Upper lobe of right lung (tissue), 1 donor: ENCODE measurements at regions not wholly inside any gene's neighbourhood (a gene's known extent, or its start where the extent isn't known, plus 50 kb on each side); places are given as distances from the start of the nearest gene placed in this dataset.

ENCODE experiments used
- ATAC-seq: fragments of 200-7000 bp; cut with Tn5 transposase; one replicate; pipeline ENCODE4 v1.9.1; 2020; ENCODE audit warnings: mild to moderate bottlenecking, moderate library complexity
- DNase-seq: peaks from one replicate; pipeline ENCODE4 v3.0.0-alpha.2; 2020
- H3K27ac ChIP-seq: fragments of 200-600 bp; one replicate; pipeline ENCODE4 v1.8.0; 2022
- H3K27me3 ChIP-seq: fragments of 200-600 bp; one replicate; pipeline ENCODE4 v1.8.0; 2022; ENCODE audit warnings: mild to moderate bottlenecking
- H3K36me3 ChIP-seq: fragments of 200-600 bp; one replicate; pipeline ENCODE4 v1.8.0; 2022
- H3K4me1 ChIP-seq: fragments of 200-600 bp; one replicate; pipeline ENCODE4 v1.8.0; 2022
- H3K4me3 ChIP-seq: fragments of 200-600 bp; one replicate; pipeline ENCODE4 v1.8.0; 2022; ENCODE audit warnings: mild to moderate bottlenecking
- H3K9me3 ChIP-seq: fragments of 200-600 bp; one replicate; pipeline ENCODE4 v1.8.0; 2022
- CTCF ChIP-seq: fragments of 200-600 bp; IDR thresholded peaks from one replicate; pipeline ENCODE4 v1.8.0; 2022; ENCODE audit warnings: antibody characterized with exemption
- intact Hi-C: fragments of 100-400 bp; cut with DNase I; formaldehyde crosslinking; loops from one replicate; pipeline ENCODE4 v1.11.0; 2022
- donor health status: DM: no; HTN: yes; CAD: no; lungs with severe emphysema.

DNA sequence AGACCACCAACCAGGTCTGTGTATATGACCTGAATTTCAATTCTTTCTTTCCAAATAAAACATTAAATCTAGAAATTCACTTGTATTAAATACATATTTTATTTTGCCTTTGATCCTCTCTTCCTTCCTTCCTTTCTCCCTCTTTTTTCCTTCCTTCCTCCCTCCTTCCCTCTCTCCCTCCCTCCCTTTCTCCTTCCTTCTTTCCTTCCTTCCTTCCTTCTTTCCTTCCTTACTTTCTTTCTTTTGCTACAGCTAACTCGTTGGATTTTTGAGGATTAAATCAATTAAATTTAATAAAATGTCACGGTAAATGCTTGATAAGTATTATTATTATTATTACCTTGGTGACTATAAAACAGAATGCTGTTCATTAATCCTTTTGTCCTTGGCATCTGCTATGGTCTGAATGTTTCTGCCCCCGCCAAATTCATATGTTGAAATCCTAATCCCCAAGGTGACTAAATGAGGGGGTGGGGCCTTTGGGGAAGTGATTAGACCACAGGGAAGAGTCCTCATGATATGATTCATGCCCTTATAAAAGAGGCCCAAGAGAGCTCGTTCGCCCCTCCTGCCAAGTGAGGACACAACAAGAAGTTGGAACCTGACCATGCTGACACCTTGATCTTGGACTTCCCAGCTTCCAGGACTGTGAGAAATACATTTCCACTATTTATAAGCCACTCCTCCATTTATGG, 67.6 kb upstream of the BTBD3 start:
- no peak for ATAC-seq
- intact Hi-C loops = no loop called here
- no peak overlapping the region for H3K4me3 ChIP-seq
- H3K4me1 ChIP-seq = no peaks in the 10 kb centered on the region
- H3K9me3 ChIP-seq = no peaks in the 10 kb centered on the region
- H3K27ac ChIP-seq = no peak overlapping the region
- no peaks in the 10 kb centered on the region for H3K36me3 ChIP-seq
- DNase-seq = no peak
- TF ChIP-seq CTCF = no peak
- no peaks in the 10 kb centered on the region for H3K27me3 ChIP-seq

DNA sequence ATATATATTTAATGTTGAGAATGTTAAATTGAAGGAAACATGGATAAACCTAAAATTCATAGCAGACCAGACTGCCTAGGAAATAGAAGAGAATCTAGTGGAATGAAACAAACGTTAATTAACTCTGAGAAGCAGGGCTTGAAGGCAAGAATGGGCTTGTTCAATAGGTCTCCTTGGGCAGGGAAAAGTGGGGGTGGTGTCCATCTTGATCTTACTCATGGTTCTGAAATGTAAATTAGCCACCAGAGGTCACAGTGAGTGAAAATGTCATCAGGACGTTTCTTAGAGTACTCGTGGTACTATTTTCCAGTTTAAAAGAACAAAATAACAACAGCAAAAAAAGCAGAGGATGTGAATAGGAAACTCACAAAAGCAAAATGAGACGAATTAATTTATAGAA, 66.8 kb upstream of the BTBD3 start:
- intact Hi-C loops = no loop called here
- Histone ChIP-seq H3K4me1 (no peaks in the 10 kb centered on the region), H3K4me3 (no peak overlapping the region), H3K27me3 (no peaks in the 10 kb centered on the region), H3K9me3 (no peaks in the 10 kb centered on the region), H3K27ac (no peak overlapping the region), H3K36me3 (no peaks in the 10 kb centered on the region)
- DNase-seq = no peak
- no peak for TF ChIP-seq CTCF
- no peak for ATAC-seq

- TF ChIP-seq CTCF = no peak
- Histone ChIP-seq H3K9me3 (no peaks in the 10 kb centered on the region), H3K27me3 (no peaks in the 10 kb centered on the region), H3K4me1 (no peaks in the 10 kb centered on the region), H3K4me3 (no peak overlapping the region), H3K36me3 (no peaks in the 10 kb centered on the region), H3K27ac (no peak overlapping the region)
- DNase-seq (no peak), ATAC-seq (no peak)
- intact Hi-C loops = no loop called here
Measured at GRCh38 chr20:11851646-11852045, 66.0 kb upstream of the BTBD3 start.

DNA sequence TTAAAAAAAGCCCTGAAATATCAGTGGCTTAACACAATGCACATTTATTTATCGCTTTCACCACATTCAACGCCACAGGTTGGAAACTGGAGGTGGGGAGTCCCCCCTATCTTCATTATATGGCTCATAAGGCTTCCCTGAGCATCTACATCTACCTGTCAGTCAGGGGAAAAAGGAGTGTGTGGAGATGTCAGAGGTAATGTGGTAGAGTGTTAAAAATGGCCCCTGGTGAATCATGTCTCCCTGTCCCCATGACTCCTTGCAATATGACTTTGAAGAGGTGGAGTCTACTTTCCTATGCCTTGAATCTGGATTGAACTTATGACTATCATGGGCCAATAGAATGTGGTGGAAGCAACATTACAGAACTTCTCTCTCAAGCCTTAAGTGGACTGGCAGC, 65.5 kb upstream of the BTBD3 start:
- Histone ChIP-seq H3K4me1 (no peaks in the 10 kb centered on the region), H3K9me3 (no peaks in the 10 kb centered on the region), H3K27me3 (no peaks in the 10 kb centered on the region), H3K27ac (no peak overlapping the region), H3K4me3 (no peak overlapping the region), H3K36me3 (no peaks in the 10 kb centered on the region)
- TF ChIP-seq CTCF = no peak
- intact Hi-C loops = no loop called here
- ATAC-seq = no peak
- no peak for DNase-seq

- no peak for TF ChIP-seq CTCF
- H3K27ac ChIP-seq = no peak overlapping the region
- no peak overlapping the region for H3K4me3 ChIP-seq
- intact Hi-C loops = no loop called here
- H3K36me3 ChIP-seq = no peaks in the 10 kb centered on the region
- no peaks in the 10 kb centered on the region for H3K9me3 ChIP-seq
- no peaks in the 10 kb centered on the region for H3K4me1 ChIP-seq
- ATAC-seq (no peak), DNase-seq (no peak)
- H3K27me3 ChIP-seq = no peaks in the 10 kb centered on the region
Measured at GRCh38 chr20:11852811-11853210, 64.9 kb upstream of the BTBD3 start.

GRCh38 chr20:11853359-11853758, 64.3 kb upstream of the BTBD3 start:
- no peak overlapping the region for H3K27ac ChIP-seq
- H3K27me3 ChIP-seq = no peaks in the 10 kb centered on the region
- no peaks in the 10 kb centered on the region for H3K4me1 ChIP-seq
- H3K36me3 ChIP-seq = no peaks in the 10 kb centered on the region
- intact Hi-C loops = no loop called here
- no peak for TF ChIP-seq CTCF
- DNase-seq = no peak
- ATAC-seq = no peak
- no peak overlapping the region for H3K4me3 ChIP-seq
- no peaks in the 10 kb centered on the region for H3K9me3 ChIP-seq
